Activated CD8-positive, alpha-beta memory T cell treated with anti-CD3 and anti-CD28 coated beads, Interleukin-2, amount 10 ng/mL, durations not matched to agents 7 days and 5 days (primary cell): ENCODE measurements at regions not wholly inside any gene's neighbourhood (a gene's known extent, or its start where the extent isn't known, plus 50 kb on each side); places are given as distances from the start of the nearest gene placed in this dataset.

Experiments
- ATAC-seq: fragments of 150-1000 bp; cut with Tn5 transposase; one replicate; pipeline ENCODE4 v1.10.0; 2021; ENCODE audit warnings: moderate library complexity
- CTCF ChIA-PET: fragments of 350-600 bp; sonication (Branson Sonifier 250); formaldehyde crosslinking; loops from one replicate; lab custom pipeline; 2021; ENCODE audit warnings: antibody characterized with exemption; lab: Charles Lee
- DNase-seq: peaks from one replicate; pipeline ENCODE4 v3.0.0-alpha.2; 2020
- H3K27ac Mint-ChIP-seq: one replicate; pipeline ENCODE4 v1.8.0; 2021; ENCODE audit warnings: mild to moderate bottlenecking, mixed read lengths
- H3K27me3 Mint-ChIP-seq: one replicate; pipeline ENCODE4 v1.8.0; 2021; ENCODE audit warnings: mixed read lengths
- H3K36me3 Mint-ChIP-seq: one replicate; pipeline ENCODE4 v1.8.0; 2021; ENCODE audit warnings: mild to moderate bottlenecking, mixed read lengths
- H3K4me1 Mint-ChIP-seq: one replicate; pipeline ENCODE4 v1.8.0; 2021; ENCODE audit warnings: mixed read lengths
- H3K4me3 Mint-ChIP-seq: one replicate; pipeline ENCODE4 v1.8.0; 2021; ENCODE audit warnings: mild to moderate bottlenecking, moderate library complexity, mixed read lengths
- H3K9me3 Mint-ChIP-seq: one replicate; pipeline ENCODE4 v1.8.0; 2022; ENCODE audit warnings: low read depth, mixed read lengths

DNA sequence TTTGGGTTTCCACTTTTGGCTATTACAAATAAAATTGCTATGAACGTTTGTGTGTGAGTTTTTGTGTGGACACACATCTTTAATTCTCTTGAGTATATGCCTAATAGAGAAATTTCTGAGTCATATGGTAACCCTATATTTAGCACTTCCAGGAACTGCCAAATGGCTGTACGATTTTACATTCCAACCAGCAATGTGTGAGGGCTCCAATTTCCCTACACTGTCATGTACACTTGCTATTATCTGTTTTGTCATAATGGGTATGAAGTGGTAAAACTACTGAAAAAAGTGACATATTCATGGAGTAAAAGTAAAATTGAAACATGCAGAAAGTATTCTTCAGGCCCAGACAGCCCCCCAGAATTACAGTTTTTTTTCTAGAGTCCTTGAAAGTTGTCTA lies 59.6 kb upstream of the ESR1 start:
- no peak for DNase-seq
- H3K36me3 Mint-ChIP-seq, result no peaks in the 10 kb centered on the region
- ATAC-seq, result no peak
- CTCF ChIA-PET, result no interaction called here
- H3K9me3 Mint-ChIP-seq, result peaks cover 5% of the 10 kb centered on the region
- peaks cover 22% of the 10 kb centered on the region for H3K27me3 Mint-ChIP-seq
- H3K4me1 Mint-ChIP-seq, result peaks cover 6% of the 10 kb centered on the region
- H3K27ac Mint-ChIP-seq, result no peak overlapping the region
- no peak overlapping the region for H3K4me3 Mint-ChIP-seq

DNA sequence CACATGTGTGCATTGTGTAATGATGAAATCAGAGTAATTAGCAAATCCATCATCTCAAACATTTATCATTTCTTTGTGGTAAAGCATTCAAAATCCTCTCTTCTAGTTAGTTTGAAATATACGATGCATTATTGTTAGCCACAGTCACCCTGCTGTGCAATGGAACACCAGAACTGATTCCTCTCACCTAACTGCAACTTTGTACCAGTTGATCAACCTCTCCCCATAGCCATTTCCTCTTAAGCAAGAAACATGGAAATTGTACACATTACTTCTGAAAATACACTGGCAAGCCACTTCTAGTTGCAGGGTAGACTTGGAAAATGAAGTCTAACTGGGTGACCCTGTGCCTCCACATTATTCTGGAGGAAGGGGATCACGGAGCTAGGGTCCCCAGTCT lies 58.1 kb upstream of the ESR1 start:
- no peaks in the 10 kb centered on the region for H3K36me3 Mint-ChIP-seq
- peaks cover 25% of the 10 kb centered on the region for H3K27me3 Mint-ChIP-seq
- DNase-seq, result no peak
- no peak overlapping the region for H3K27ac Mint-ChIP-seq
- ATAC-seq, result no peak
- H3K9me3 Mint-ChIP-seq, result peaks cover 5% of the 10 kb centered on the region
- CTCF ChIA-PET, result no interaction called here
- peaks cover 6% of the 10 kb centered on the region for H3K4me1 Mint-ChIP-seq
- no peak overlapping the region for H3K4me3 Mint-ChIP-seq

GRCh38 chr6:151753581-151753980 lies 53.9 kb upstream of the ESR1 start:
- Mint-ChIP-seq H3K36me3 (peaks cover 7% of the 10 kb centered on the region), H3K27me3 (peaks cover 31% of the 10 kb centered on the region), H3K9me3 (no peaks in the 10 kb centered on the region), H3K4me3 (no peak overlapping the region), H3K4me1 (peaks cover 25% of the 10 kb centered on the region), H3K27ac (no peak overlapping the region)
- CTCF ChIA-PET, result no interaction called here
- no peak for DNase-seq
- ATAC-seq, result no peak

DNA sequence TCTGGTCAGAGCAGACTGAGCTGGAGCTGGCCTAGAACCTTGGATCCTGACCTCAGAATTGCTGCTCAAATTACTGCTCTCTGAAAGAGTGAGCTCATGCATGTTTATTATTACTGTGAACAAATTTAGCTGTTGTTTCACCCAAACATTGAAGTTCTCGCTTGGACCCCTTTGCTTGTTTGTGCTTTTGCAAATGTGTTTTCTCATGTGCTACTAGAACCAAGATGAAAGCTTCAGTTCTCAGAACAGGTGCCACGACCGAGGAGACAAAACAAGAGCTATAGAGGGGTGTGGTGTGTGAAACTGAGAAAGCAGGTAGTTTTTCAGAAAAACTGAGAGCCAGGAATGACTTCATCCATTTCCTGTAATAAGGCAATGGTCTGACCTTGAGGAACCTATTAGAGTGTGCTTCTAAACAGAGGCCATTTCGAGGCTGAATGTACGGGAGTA lies 50.0 kb upstream of the ESR1 start:
- CTCF ChIA-PET, result interaction anchor here (1.1 to 1.2 kb wide), 2 partner anchors 8 to 581 kb away, joined by 4 to 5 read pairs; no protein-coding TSS in a partner anchor
- DNase-seq (peak; percentile 61), ATAC-seq (peak; percentile 90)
- Mint-ChIP-seq H3K36me3 (peaks cover 8% of the 10 kb centered on the region), H3K4me3 (no peak overlapping the region), H3K27me3 (peaks cover 9% of the 10 kb centered on the region), H3K9me3 (no peaks in the 10 kb centered on the region), H3K27ac (peak overlapping the region; percentile 80), H3K4me1 (peaks cover 28% of the 10 kb centered on the region)
